CD4-positive, alpha-beta T cell treated with Interferon alpha-2 for 1 hour (primary cell): ENCODE measurements at regions not wholly inside any gene's neighbourhood (a gene's known extent, or its start where the extent isn't known, plus 50 kb on each side); places are given as distances from the start of the nearest gene placed in this dataset.

Experiments used
- DNase-seq, 2 donors: peaks; one replicate each; pipeline ENCODE4 v3.0.0-alpha.2; 2020 to 2022

DNA sequence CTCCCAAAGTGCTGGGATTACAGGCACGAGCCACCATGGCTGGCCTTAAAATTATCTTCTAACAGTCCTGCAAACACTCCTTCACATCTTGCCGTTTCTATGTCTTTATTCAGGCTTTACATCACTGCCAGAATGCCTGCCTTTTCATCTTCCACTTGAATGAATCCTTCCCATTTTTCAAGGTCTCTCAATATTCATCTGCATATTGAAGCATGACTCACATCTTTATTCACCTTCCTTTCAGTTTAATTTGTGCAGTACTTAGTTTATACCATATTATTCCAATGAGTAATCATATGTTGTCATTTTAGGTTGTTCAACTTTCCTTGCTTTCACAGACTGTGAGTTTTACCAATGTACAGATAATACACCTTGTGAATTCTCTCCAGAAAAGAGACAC is 510.1 kb upstream of the PIK3C3 start:
- DNase-seq, result no peak

DNA sequence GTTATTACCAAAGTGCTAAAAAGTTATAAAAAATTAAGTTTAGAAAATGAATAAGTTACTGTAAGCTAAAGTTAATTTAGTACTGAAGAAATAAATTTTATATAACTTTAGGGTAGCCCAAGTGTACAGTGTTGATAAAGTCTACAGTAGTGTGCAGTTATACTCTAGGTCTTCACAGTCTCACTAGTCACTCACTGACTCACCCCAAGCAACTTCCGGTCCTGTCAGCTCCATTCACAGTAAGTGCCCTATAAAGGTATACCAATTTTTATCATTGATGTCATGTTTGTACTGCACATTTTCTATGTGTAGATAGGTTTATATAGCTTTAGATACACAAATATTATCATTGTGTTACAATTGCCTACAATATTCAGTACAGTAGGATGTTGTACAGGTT is 518.3 kb upstream of the PIK3C3 start:
- no peak for DNase-seq

DNA sequence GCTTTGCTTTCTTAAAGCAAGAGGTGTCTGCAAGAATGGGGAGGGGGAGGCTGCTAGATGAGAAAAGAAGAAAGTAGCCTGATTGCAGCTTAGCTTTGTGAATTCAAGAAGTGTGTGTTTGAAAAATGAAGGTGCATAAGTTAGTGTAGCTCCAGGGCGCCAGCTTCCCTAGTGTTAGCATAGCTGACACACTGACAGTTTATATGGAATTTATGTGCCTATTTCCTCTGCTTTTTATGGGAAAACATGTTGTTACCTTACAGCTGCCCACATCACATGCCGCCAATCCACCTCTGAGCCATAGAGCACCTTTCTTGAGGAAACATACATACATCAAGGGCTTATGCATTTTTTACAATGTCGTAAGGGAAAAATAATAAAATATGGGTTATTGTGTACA is 536.4 kb upstream of the PIK3C3 start:
- no peak for DNase-seq

DNA sequence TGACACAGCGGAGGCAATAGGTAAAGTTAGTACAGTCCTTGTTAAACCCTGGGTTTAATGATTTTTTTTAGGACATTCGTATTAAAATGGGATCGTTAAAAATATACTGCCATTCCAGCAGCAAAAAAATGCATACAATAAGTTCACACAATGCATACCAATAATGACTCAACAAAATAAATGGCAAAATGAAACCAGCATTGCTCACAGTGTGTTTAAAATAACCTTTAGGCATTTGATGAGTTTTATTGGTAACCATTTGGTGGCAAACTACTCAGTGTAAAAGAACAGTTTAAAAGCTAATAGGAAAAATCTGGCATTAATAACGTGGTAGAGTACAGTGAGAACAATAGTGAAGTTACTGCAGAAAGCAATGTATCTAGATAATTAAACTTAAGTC is 539.0 kb upstream of the PIK3C3 start:
- DNase-seq, result no peak

DNA sequence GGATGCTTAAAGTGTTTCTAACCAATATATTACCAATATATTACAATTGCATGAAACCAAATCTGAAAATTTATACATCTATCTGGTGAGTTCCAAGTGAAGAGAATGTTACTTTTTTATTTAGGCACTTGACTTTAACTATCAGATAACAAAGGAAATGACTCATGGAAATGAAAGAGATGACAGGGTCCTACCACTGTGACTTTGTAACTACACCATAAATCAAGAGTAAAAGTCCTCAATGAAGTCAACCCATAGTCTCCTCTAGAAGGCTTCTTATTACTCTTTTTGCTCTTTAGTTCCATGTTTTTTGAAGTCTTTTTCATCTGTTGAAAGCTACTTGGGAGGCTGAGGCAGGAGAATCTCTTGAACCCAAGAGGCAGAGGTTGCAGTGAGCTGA is 545.0 kb upstream of the PIK3C3 start:
- DNase-seq, result no peak

DNA sequence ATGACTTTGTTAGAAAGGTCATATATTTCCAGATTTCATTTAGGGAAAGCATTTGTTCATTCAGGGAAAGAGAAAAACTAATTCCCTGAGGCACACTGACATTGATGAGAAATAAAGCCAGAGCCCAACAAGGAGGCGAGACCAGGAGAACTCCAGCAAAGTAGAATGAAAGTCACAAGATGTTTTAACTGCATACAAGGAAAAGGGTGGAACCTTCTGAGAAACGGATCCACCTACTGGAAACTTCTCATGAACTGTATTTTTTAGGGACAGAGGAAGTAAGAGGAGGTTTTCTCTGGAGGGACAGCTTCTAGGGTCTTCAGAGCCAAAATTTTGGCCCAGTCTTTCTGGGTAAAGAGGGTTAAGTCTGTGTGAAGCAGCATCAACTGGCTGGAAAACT is 548.2 kb upstream of the PIK3C3 start:
- DNase-seq, result no peak

DNA sequence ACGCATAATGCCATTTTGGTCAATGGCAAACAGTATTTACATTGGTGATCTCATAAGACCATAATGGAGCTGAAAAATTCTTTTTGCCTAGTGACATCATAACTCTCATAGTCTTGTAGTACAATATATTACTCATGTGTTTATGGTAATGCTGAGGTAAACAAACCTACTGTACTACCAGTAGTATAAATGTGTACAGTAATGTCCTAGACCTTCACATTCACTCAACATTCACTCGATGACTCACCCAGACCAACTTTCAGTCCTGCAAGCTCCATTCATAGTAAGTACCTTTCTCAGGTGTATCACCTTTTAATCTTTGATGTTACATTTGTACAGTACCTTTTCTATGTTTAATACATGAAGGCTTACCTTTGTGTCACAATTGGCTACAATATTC is 558.2 kb upstream of the PIK3C3 start:
- no peak for DNase-seq

DNA sequence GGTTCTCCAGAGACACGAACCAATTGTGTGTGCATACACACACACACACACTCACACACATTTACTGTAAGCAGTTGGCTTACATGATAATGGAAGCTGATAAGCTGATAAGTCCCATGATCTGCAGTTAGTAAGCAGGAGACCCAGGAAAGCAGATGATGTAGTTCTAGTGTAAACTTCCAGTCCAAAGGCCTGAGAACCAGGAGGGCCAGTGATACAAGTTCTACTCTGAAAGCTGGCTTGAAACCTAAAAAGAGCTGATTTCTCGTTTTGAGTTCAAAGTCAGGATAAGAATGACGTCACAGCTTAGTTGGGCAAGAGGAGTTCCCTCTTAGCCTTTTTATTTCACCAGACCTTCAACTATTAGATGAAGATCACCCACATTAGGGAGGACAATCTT is 558.8 kb upstream of the PIK3C3 start:
- DNase-seq, result no peak

DNA sequence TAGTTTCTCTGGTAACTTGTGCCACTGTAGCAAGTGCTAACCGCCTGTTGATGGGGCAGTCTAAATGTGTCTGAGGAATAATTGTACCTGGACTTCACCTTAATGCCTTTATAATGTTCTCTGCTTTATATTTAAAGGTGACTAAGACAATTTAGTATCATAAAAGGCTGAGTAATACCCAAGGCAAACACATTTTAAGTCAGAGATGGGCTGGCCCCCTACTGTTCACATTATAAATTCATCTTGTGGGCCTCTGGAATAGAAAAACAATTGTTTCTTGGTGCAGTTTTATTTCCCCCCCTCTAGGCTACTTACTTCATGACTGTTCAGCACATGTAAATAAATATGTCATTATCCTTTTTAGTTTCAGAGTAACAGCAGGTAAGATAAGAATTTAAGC is 559.3 kb upstream of the PIK3C3 start:
- DNase-seq, result no peak

DNA sequence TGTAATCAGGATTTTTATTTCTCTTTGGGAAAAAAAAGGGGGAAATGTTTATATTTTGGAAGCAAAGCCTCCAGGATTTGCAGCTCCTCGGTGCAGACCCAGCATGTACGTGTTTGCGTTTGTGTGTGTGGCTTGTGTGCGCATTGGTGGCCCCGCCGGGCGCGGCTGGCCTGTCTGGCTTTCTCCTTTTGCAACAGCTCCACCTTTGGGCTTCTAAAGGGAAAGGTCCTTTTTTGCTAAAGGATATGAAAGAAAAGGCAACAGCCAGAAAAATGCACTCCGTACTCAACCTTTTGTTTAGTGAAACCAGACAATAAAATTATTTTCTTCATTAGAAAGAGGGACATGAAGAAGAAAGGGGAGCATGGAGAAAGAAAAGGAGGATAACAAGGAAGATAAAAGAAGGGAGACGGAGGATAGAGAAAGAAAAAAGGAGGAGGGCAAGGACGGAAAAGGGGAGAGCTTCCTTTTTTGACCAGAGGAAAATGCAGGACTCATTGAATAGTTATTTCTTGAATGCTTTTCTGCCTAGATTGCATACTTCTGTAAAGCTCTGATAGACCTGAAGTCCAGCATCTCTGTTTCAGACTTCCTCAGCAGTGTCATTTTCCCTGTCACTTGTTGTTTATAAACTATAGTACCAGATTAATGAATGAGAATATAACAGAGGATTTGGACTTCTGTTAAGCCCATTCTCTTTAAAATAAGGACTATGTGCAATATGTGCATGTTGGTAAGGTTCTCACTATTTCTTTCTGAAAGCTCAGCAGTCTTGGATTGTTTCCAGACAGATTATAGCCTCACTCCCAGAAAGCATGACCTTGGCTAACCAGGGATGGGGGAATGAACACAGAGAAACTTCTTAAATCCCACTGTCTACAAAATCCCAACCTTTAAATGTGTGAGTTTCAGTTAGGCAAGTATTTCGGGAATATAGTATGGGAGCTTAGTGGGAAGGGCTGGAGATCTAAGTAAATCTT is 563.1 kb upstream of the PIK3C3 start:
- no peak for DNase-seq

DNA sequence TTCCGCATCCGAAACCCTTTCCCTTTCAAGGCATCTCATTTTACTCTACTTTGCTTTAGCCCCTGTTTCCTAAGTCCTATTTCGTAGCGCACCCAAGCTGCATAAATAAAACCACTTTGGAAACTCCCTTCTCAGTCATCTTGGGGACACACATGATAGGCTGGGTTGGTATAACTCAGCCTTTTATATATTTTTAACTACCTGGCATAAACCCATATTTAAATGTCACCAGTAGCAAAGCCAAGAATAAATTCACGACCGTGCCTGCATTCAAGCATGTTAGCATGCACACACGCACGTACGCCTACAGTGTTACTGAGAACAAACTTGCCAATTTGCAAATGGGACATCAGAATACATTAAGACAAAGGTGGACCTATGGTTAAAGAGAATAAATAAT is 564.7 kb upstream of the PIK3C3 start:
- no peak for DNase-seq

DNA sequence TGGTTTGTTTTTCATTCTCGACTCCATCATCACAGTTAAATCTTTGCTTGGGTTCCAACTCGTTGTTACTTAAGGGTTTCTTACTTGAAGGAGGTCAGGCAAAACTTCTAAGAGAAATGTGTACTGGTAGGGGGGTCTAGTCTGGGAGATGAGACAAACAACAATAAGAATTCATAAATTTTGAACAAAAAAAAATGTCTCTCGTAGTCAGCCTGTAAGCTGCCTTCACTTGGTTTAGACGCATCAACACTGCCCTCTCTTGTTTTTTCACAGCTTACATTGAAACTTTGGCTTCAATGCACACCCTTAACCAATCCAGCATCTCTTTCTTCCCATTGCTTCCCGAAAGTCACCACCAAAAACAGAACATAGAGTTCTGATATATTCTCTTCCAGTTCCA is 576.4 kb upstream of the PIK3C3 start:
- no peak for DNase-seq

DNA sequence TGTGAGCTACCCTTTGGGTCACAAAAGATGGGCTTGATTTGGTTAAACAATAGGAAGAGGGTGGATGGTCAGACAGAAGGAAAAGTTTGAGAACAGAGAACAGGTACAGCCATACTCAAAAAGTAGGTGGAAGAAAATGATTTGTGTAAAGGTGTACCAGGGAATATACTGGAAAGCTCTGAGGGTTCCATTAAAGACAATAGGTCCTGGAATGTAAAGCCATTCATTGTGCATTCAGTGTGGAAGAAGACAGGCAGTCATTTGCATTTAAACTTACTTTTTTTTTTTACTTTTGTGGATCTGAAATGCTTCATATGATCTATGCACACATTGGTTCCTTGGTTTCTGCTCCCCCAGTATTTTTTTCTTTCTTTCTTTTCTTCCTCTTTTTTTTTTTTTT is 581.4 kb upstream of the PIK3C3 start:
- DNase-seq, result no peak

DNA sequence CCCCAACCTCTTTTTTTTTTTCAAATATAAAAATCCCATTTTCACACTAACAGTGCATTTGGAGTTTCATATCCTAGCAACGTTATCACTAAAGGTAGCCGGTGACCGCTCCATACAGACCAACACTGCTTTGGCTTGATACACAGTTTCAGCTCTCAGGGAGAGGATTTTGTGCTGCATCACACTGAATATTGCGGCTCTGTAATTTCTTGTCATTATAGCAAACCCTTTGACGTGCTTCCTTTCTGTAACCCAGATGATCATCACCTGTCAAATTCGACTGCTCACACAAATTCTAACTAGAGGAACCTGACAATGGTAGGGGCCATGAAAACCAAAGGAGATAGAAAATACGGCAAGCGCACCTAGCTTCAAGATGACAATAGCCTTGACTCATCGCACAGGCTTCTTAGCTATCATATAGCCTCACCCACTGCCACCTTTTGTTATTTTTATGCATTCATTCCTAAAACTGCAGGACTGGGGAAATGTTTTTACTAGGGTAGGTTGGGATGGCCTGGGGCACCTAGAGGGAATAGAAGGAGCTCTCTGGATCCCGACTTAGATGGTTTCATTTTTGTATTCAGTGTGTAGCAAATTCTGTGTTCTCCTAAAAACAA is 582.9 kb upstream of the PIK3C3 start:
- no peak for DNase-seq

DNA sequence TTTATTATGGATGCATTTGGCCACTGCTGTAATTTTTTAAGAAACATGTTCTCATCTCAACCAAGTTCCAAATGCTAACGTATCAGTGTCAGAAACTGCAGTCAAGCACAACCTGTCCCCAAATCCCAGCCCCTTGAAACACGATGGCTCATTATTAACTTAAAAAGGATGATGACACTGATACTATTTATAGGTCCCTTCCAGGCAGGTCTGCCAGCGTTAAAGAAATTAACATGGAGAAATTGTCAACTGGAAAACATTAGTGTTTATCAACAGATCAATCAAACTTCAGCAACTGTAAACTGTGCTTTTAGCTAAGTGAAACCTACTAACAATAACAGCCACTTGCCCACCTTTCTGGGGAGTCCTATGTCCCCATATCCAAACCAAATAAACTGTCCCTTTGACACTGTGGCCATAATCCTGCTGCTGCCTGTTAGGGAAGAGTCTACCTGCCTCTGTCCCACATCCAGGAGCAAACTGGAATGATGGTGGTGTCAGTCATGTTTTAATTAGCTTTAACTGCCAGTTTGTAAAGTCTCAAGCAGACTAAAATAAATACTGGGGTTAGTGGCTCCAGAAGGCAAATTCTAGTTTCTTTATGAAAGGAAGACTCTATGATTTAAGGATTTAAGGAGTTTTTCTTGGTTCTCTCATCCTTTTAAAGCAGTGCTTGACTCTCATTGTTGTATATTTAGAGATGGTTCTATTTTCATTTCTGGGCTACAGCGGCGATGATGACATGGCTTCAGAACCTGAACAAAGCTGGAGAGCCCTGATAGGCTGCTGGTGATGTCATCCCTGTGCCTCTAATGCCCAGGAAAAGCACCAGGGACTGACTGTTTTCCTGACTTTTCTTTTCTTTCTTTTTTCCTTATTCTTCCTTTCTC is 583.6 kb upstream of the PIK3C3 start:
- DNase-seq, result no peak

DNA sequence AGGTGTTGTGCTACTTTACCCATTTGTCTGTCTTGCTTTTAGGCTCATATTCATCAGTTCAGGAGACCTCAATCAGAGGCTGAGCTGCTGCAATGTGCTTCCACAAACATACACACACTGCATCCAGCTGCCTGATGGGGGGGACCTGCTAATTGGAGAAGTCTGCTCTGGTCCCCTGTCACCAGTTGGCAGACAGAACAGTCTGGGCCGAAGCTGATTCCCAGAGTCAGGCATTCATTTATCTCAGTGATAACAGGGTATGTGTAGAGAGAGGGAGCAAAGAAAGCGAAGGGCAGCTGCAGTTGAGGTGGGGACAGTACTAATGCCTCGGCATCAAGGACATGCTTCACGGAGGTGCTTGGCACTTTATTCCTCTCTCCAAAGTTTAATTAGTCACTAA is 584.3 kb upstream of the PIK3C3 start:
- no peak for DNase-seq

DNA sequence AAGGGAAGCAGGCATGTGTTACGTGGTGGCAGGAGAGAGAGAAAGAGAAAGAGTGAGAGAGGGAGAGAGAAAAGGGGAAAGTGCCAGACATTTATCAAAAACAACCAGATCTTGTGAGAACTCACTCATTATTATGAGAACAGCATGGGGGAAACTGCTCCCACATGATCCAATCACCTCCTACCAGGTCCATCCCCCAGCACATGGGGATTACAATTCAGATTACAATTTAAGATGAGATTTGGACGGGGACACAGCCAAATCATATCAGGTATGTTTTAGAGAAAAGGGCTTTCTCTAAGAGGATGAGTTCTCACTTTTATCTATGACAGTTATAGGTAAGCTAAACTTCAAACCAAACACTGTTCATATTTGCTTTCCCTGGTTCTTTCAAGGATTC is 597.3 kb upstream of the PIK3C3 start:
- no peak for DNase-seq

DNA sequence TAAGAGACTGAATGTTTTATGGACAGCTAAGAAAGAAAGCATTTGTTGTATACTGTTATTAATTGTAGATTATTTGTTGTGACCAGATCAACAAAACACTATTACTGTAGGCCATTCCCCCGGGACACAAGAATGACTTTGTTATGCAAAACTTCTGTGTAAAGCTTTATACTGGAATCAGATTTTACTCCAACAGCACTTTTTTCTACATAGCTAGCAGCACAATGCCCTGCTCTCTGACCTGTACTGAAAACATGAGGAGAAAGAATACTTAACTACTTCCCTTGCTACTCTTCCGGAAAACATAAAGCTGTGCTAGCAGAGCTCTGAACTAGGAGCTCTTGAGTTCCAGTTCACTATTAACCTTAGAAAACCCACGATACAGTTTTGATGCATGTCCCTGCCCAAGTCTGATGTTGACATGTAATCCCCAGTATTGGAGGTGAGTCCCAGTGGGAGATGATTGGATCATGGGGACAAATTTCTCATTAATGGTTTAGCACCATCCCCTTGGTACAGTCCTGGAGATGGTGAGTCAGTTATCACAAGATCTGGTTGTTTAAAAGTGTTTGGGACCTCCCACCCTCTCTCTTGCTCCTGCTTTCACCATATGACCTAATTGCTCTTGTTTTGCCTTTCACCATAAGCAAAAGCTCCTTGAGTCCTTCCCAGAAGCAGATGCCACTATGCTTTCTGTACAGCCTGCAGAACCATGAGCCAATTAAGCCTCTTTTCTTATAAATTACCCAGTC is 601.1 kb upstream of the PIK3C3 start:
- DNase-seq, result no peak

DNA sequence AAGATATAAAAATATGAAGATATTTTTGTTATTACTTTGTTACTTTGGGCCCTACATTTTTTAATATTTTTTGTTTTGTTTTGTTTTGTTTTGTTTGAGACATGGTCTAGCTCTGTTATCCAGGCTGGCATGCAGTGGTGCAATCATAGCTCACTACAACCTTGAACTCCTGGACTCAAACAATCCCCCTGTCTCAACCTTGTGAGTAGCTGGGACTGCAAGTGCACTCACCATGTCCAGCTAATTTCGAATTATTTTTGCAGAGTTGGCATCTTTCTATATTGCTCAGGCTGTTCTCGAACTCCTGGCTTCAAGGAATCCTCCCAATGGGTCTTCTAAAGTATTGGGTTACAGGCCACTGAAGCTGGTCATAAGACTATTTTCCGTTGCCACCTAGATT is 603.6 kb upstream of the PIK3C3 start:
- no peak for DNase-seq

DNA sequence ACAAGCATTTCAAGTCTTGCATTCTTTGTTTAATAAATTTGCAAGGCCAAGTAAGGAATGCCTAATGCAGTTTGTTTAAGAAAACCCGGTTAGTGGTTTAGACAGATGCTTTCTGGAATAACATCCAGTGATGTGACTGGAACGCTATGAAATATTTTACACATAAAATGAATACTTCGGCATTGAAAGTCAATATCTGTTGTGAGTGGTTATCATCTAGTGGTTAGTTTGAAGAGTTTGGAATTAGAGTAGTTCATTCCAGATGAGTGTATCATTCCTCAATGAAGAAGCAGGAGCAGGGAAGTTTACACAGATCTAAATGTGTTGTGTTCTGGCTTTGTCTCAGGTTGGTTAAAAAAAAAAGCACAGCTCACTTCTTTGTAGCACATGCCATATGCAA is 608.0 kb upstream of the PIK3C3 start:
- no peak for DNase-seq

DNA sequence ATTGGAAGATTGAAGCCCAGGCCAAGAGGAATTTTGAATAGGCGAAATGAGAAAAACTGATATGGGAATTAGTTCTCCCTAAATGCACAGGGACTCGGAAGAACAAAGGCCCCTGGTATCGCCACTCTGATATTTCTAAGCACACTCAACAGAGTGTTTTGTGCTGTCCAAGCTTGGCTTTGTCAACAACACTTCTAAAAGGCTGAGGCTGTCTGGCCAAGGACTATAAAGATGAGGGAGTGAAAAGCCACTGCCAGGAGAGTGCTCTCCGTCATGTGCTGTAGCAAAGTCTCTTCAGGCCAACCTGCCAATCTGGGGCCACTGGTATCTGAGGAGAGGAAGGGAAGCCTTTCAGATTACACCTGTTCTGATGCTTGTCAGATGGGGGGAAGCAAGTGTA is 611.2 kb upstream of the PIK3C3 start:
- no peak for DNase-seq

DNA sequence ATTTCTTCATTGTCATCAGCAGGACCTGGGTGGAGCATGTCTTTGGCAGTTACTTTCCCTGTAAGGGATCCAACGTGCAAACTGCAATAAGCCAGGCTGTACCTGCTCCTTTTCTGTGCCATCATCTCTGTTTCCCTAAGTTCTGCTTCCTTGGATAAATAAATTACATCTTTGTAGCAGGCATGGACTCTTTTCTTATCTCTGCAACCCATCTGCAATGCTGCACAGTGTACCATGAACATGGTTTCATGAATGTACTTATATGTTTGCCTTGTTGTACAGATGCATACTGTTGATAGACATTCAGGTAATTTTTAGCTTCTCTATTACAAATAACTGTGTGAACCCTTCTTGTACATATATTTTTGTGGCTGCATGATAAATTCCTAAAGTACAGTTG is 616.7 kb upstream of the PIK3C3 start:
- no peak for DNase-seq

DNA sequence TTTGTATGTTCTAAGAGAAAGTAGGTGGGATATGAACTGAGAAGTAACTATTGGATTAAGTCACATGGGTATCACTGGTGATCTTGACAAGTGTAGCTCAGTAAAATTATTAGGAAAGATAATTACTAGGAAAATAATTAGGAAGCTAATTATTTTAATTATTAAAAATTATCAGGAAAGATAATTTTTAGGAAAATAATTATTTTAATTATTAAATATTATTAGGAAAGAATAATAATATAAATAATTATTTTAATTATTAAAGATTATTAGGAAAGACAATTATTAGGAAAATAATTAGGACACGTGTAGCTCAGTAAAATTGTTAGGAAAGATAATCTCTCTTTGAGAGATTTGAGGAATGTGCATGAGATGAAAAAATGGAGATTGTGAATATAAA is 623.4 kb upstream of the PIK3C3 start:
- no peak for DNase-seq
